Liver (tissue), 8 donors: ENCODE measurements at regions not wholly inside any gene's neighbourhood (a gene's known extent, or its start where the extent isn't known, plus 50 kb on each side); places are given as distances from the start of the nearest gene placed in this dataset.

Source experiments
- DNase-seq: peaks from one replicate; pipeline ENCODE4 v3.0.0-alpha.2; 2017; ENCODE audit warnings: low spot score
- H3K27ac ChIP-seq, 2 donors: one replicate each; pipeline ENCODE4 v1.7.0; 2013; ENCODE audit warnings: inconsistent platforms in 2 of 2, low read length in 2 of 2, control low read depth in 1 of 2, low read depth in 1 of 2, mild to moderate bottlenecking in 1 of 2
- H3K27me3 ChIP-seq, 4 donors: one replicate each; pipeline versions ENCODE4 v1.6.1 to v1.7.0; 2013; ENCODE audit warnings: low read length in 3 of 4, inconsistent platforms in 1 of 4, mild to moderate bottlenecking in 1 of 4, moderate library complexity in 1 of 4; ENCODE audit not compliant: control insufficient read depth in 4 of 4, insufficient read depth in 4 of 4
- H3K36me3 ChIP-seq, 4 donors: one replicate each; pipeline versions ENCODE4 v1.6.1 to v1.7.0; 2013; ENCODE audit warnings: low read length in 3 of 4, mild to moderate bottlenecking in 3 of 4, low read depth in 1 of 4, moderate library complexity in 1 of 4; ENCODE audit not compliant: control insufficient read depth in 4 of 4, insufficient read depth in 3 of 4
- H3K4me1 ChIP-seq, 4 donors: one replicate each; pipeline versions ENCODE4 v1.6.1 to v1.7.0; 2013; ENCODE audit warnings: low read length in 3 of 4, mild to moderate bottlenecking in 3 of 4, moderate library complexity in 1 of 4; ENCODE audit not compliant: control insufficient read depth in 4 of 4, insufficient read depth in 4 of 4
- H3K4me3 ChIP-seq, 3 donors: one replicate each; pipeline versions ENCODE4 v1.6.1 to v1.7.0; 2013; ENCODE audit warnings: low read length in 3 of 3, control low read depth in 1 of 3, low read depth in 1 of 3, mild to moderate bottlenecking in 1 of 3
- H3K9ac ChIP-seq, 2 donors: one replicate each; pipeline ENCODE4 v1.7.0; 2013; ENCODE audit warnings: low read length in 2 of 2, mild to moderate bottlenecking in 2 of 2, moderate library complexity in 2 of 2, control low read depth in 1 of 2, low read depth in 1 of 2
- H3K9me3 ChIP-seq, 4 donors: one replicate each; pipeline versions ENCODE4 v1.6.1 to v1.7.0; 2013; ENCODE audit warnings: low read length in 3 of 4; ENCODE audit not compliant: control insufficient read depth in 4 of 4
- ATF3 ChIP-seq: IDR thresholded peaks from 2 replicates; pipeline ENCODE4 v1.6.1; 2016; ENCODE audit warnings: antibody characterized with exemption
- CTCF ChIP-seq: fragments of 150-350 bp; IDR thresholded peaks from 2 replicates; pipeline ENCODE4 v1.5.1; 2017; ENCODE audit warnings: improper control_type of control experiment, low read depth, low read length; ENCODE audit not compliant: missing input control
- EGR1 ChIP-seq, 2 donors: IDR thresholded peaks; 2 replicates each; pipeline ENCODE4 v1.6.1; 2016 to 2018; ENCODE audit warnings: antibody characterized with exemption in 2 of 2, low read depth in 2 of 2
- FOXA1 ChIP-seq: IDR thresholded peaks from 2 replicates; pipeline ENCODE4 v1.6.1; 2016; ENCODE audit warnings: antibody characterized with exemption
- FOXA2 ChIP-seq: IDR thresholded peaks from 2 replicates; pipeline ENCODE4 v1.6.1; 2016; ENCODE audit warnings: antibody characterized with exemption
- GABPA ChIP-seq, 2 donors: IDR thresholded peaks in 1 of 2; conservative IDR thresholded peaks in 1 of 2; 2 replicates each; pipeline ENCODE4 v1.6.1; 2016; ENCODE audit warnings: antibody characterized with exemption in 2 of 2, mild to moderate bottlenecking in 1 of 2, moderate library complexity in 1 of 2
- HNF4A ChIP-seq, 2 donors: conservative IDR thresholded peaks; 2 replicates each; pipeline ENCODE4 v1.6.1; 2016; ENCODE audit warnings: antibody characterized with exemption in 2 of 2, mild to moderate bottlenecking in 2 of 2
- HNF4G ChIP-seq: IDR thresholded peaks from 2 replicates; pipeline ENCODE4 v1.6.1; 2016; ENCODE audit warnings: antibody characterized with exemption
- JUND ChIP-seq, 2 donors: IDR thresholded peaks; 2 replicates each; pipeline ENCODE4 v1.6.1; 2016; ENCODE audit warnings: antibody characterized with exemption in 2 of 2
- MAX ChIP-seq: IDR thresholded peaks from 2 replicates; pipeline ENCODE4 v1.6.1; 2016; ENCODE audit warnings: antibody characterized with exemption
- NR2F2 ChIP-seq: IDR thresholded peaks from 2 replicates; pipeline ENCODE4 v1.6.1; 2016; ENCODE audit warnings: antibody characterized with exemption
- RAD21 ChIP-seq, 2 donors: IDR thresholded peaks; 2 replicates each; pipeline ENCODE4 v1.6.1; 2016; ENCODE audit warnings: antibody characterized with exemption in 2 of 2, mild to moderate bottlenecking in 2 of 2
- RXRA ChIP-seq, 2 donors: IDR thresholded peaks; 2 replicates each; pipeline ENCODE4 v1.6.1; 2017 to 2018; ENCODE audit warnings: antibody characterized with exemption in 2 of 2, mild to moderate bottlenecking in 1 of 2
- SP1 ChIP-seq: IDR thresholded peaks from 2 replicates; pipeline ENCODE4 v1.6.1; 2018; ENCODE audit warnings: antibody characterized with exemption, mild to moderate bottlenecking
- TAF1 ChIP-seq: conservative IDR thresholded peaks from 2 replicates; pipeline ENCODE4 v1.6.1; 2016; ENCODE audit warnings: antibody characterized with exemption, mild to moderate bottlenecking
- YY1 ChIP-seq: IDR thresholded peaks from 2 replicates; pipeline ENCODE4 v1.6.1; 2016; ENCODE audit warnings: antibody characterized with exemption, mild to moderate bottlenecking
- WGBS: extraction: QIAGEN DNeasy Blood & Tissue Kit; methylation state at CpG from one replicate; pipeline ENCODE4 v1.1.7; 2013; 5-methylcytosine and 5-hydroxymethylcytosine counted together
- TF ChIP-seq, protein P1 (sequence below): IDR thresholded peaks from 2 replicates; pipeline ENCODE4 v1.6.1; 2016; ENCODE audit warnings: antibody characterized with exemption
- TF ChIP-seq, protein P2 (sequence below): IDR thresholded peaks from 2 replicates; pipeline ENCODE4 v1.6.1; 2016; ENCODE audit warnings: antibody characterized with exemption, mild to moderate bottlenecking
- donor health status: healthy.
- donor health status: healthy.
- donor health status: healthy.
- donor health status: healthy.
- donor health status: healthy.

DNA sequence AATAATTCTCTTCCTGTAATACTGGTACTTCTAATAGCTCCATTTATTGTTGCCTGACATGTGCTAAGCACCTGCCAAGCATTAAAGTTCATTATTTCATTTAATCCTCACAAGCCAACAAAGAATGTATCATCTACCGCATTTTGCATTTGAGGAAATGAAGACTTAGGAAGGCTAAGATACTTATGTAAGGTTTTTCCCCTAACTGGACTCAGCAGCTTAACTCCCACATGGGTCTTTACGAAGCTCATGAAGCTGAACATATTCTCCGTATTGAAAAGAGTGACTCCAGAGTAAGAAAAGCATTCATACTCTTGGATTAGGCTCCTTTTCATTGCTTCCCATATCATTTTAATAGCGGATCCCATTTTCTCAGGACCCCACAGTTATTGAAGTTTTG lies 155.7 kb upstream of the TMEM72 start:
- Histone ChIP-seq H3K4me3 (no peak overlapping the region), H3K9me3 (no peaks in the 10 kb centered on the region), H3K27me3 (no peaks in the 10 kb centered on the region), H3K36me3 (no peaks in the 10 kb centered on the region), H3K27ac (no peak overlapping the region), H3K9ac (no peak overlapping the region), H3K4me1 (no peaks in the 10 kb centered on the region)
- TF ChIP-seq JUND (IDR thresholded peaks at IDR 0.05) (no peak), YY1 (no peak), MAX (no peak), EGR1 (IDR thresholded peaks at IDR 0.05; ENCODE audit: low read depth in 2 of 2) (no peak), ATF3 (no peak), CTCF (no peak), NR2F2 (no peak)
- TF ChIP-seq, protein P1, sequence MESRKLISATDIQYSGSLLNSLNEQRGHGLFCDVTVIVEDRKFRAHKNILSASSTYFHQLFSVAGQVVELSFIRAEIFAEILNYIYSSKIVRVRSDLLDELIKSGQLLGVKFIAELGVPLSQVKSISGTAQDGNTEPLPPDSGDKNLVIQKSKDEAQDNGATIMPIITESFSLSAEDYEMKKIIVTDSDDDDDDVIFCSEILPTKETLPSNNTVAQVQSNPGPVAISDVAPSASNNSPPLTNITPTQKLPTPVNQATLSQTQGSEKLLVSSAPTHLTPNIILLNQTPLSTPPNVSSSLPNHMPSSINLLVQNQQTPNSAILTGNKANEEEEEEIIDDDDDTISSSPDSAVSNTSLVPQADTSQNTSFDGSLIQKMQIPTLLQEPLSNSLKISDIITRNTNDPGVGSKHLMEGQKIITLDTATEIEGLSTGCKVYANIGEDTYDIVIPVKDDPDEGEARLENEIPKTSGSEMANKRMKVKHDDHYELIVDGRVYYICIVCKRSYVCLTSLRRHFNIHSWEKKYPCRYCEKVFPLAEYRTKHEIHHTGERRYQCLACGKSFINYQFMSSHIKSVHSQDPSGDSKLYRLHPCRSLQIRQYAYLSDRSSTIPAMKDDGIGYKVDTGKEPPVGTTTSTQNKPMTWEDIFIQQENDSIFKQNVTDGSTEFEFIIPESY, result no peak
- 90% methylated on average over 4 of the region's 4 CpGs for WGBS
- DNase-seq, result no peak

DNA sequence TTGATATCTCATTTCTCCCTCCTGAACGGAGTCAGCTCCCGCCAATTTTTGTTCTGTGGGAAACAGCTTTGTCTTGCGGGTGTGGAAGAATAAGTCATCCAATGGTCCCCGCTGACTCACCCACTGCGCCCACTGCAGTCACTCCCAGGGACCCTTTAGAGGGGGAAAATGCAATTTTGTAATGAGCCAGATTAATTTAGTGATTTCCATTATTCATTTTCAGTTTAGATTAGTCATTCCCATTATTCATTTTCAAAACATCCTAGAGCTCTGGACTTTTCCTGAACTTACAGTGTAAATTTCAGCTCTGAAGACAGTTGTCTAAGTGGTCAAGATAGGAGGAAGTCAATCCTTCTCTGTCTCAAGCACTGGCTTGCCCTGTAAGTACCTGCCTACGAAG lies 154.9 kb upstream of the TMEM72 start:
- Histone ChIP-seq H3K27me3 (no peaks in the 10 kb centered on the region), H3K9ac (no peak overlapping the region), H3K4me3 (no peak overlapping the region), H3K4me1 (no peaks in the 10 kb centered on the region), H3K27ac (no peak overlapping the region), H3K9me3 (no peaks in the 10 kb centered on the region), H3K36me3 (no peaks in the 10 kb centered on the region)
- TF ChIP-seq CTCF, result no peak
- no peak for TF ChIP-seq RAD21 (IDR thresholded peaks at IDR 0.05)
- TF ChIP-seq FOXA1, result no peak
- TF ChIP-seq HNF4G, result no peak
- no peak for TF ChIP-seq ATF3
- TF ChIP-seq NR2F2, result no peak
- no peak for TF ChIP-seq YY1
- TF ChIP-seq, protein P2, sequence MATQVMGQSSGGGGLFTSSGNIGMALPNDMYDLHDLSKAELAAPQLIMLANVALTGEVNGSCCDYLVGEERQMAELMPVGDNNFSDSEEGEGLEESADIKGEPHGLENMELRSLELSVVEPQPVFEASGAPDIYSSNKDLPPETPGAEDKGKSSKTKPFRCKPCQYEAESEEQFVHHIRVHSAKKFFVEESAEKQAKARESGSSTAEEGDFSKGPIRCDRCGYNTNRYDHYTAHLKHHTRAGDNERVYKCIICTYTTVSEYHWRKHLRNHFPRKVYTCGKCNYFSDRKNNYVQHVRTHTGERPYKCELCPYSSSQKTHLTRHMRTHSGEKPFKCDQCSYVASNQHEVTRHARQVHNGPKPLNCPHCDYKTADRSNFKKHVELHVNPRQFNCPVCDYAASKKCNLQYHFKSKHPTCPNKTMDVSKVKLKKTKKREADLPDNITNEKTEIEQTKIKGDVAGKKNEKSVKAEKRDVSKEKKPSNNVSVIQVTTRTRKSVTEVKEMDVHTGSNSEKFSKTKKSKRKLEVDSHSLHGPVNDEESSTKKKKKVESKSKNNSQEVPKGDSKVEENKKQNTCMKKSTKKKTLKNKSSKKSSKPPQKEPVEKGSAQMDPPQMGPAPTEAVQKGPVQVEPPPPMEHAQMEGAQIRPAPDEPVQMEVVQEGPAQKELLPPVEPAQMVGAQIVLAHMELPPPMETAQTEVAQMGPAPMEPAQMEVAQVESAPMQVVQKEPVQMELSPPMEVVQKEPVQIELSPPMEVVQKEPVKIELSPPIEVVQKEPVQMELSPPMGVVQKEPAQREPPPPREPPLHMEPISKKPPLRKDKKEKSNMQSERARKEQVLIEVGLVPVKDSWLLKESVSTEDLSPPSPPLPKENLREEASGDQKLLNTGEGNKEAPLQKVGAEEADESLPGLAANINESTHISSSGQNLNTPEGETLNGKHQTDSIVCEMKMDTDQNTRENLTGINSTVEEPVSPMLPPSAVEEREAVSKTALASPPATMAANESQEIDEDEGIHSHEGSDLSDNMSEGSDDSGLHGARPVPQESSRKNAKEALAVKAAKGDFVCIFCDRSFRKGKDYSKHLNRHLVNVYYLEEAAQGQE, result no peak
- TF ChIP-seq TAF1, result no peak
- no peak for TF ChIP-seq GABPA (IDR thresholded peaks at IDR 0.05 in 1 of 2, conservative IDR thresholded peaks at IDR 0.05 in 1 of 2)
- TF ChIP-seq RXRA (IDR thresholded peaks at IDR 0.05), result no peak
- TF ChIP-seq, protein P1, result no peak
- TF ChIP-seq EGR1 (IDR thresholded peaks at IDR 0.05; ENCODE audit: low read depth in 2 of 2), result no peak
- TF ChIP-seq HNF4A (conservative IDR thresholded peaks at IDR 0.05), result no peak
- TF ChIP-seq SP1, result no peak
- TF ChIP-seq JUND (IDR thresholded peaks at IDR 0.05), result no peak
- TF ChIP-seq MAX, result no peak
- no peak for TF ChIP-seq FOXA2
- no peak for DNase-seq
- WGBS, result 90% methylated on average over 6 of the region's 6 CpGs
